Thoracic aorta (tissue), 2 donors: ENCODE measurements at regions not wholly inside any gene's neighbourhood (a gene's known extent, or its start where the extent isn't known, plus 50 kb on each side); places are given as distances from the start of the nearest gene placed in this dataset.

ENCODE experiments used
- ATAC-seq: fragments of 150-250 bp; one replicate; pipeline ENCODE4 v1.8.0; 2017; ENCODE audit warnings: low read depth; ENCODE audit not compliant: insufficient number of reproducible peaks, low FRiP score
- DNase-seq: peaks from one replicate; pipeline ENCODE4 v3.0.0-alpha.2; 2020; ENCODE audit warnings: low spot score
- H3K27ac ChIP-seq, 2 donors: fragments of 200-600 bp; sonication (generic); 1 replicate in 1 of 2; 2 replicates in 1 of 2; pipeline ENCODE4 v1.5.1; 2016; ENCODE audit warnings: mild to moderate bottlenecking in 2 of 2, moderate library complexity in 2 of 2
- H3K27me3 ChIP-seq: fragments of 200-600 bp; sonication (generic); replicated peaks from 2 replicates; pipeline ENCODE4 v1.6.0; 2016; ENCODE audit warnings: mild to moderate bottlenecking; ENCODE audit not compliant: insufficient read depth
- H3K36me3 ChIP-seq: fragments of 200-600 bp; sonication (generic); one replicate; pipeline ENCODE4 v1.5.1; 2016
- H3K4me1 ChIP-seq, 2 donors: fragments of 200-600 bp; sonication (generic); 1 replicate in 1 of 2; 2 replicates in 1 of 2; pipeline versions ENCODE4 v1.5.1 to v1.6.0; 2016; ENCODE audit warnings: low read depth in 2 of 2, mild to moderate bottlenecking in 1 of 2; ENCODE audit not compliant: control insufficient read depth in 1 of 2
- H3K4me3 ChIP-seq: fragments of 200-600 bp; sonication (generic); 2 replicates; pipeline ENCODE4 v1.5.1; 2016; ENCODE audit warnings: mild to moderate bottlenecking
- H3K9me3 ChIP-seq: fragments of 200-600 bp; sonication (generic); 2 replicates; pipeline ENCODE4 v1.5.1; 2016
- CTCF ChIP-seq: fragments of 200-600 bp; sonication (generic); IDR thresholded peaks from one replicate; pipeline ENCODE4 v1.5.1; 2019; ENCODE audit warnings: antibody characterized with exemption

GRCh38 chr16:85182774-85183173, 70.5 kb upstream of the CIBAR2 start:
- Histone ChIP-seq H3K36me3 (no peaks in the 10 kb centered on the region), H3K4me1 (peaks cover 0 to 25% of the 10 kb centered on the region in 2 donors), H3K9me3 (no peaks in the 10 kb centered on the region), H3K27me3 (no peaks in the 10 kb centered on the region), H3K27ac (no peak overlapping the region), H3K4me3 (no peak overlapping the region)
- TF ChIP-seq CTCF, result no peak
- no peak for DNase-seq
- ATAC-seq, result no peak

GRCh38 chr16:85183564-85183963, 71.3 kb upstream of the CIBAR2 start:
- H3K9me3 ChIP-seq, result no peaks in the 10 kb centered on the region
- no peak for DNase-seq
- H3K27me3 ChIP-seq, result no peaks in the 10 kb centered on the region
- H3K27ac ChIP-seq, result no peak overlapping the region
- no peak overlapping the region for H3K4me3 ChIP-seq
- H3K36me3 ChIP-seq, result no peaks in the 10 kb centered on the region
- ATAC-seq, result no peak
- peaks cover 0 to 25% of the 10 kb centered on the region in 2 donors for H3K4me1 ChIP-seq
- no peak for TF ChIP-seq CTCF

GRCh38 chr16:85184404-85184803, 72.1 kb upstream of the CIBAR2 start:
- Histone ChIP-seq H3K4me1 (peaks cover 0 to 30% of the 10 kb centered on the region in 2 donors), H3K9me3 (no peaks in the 10 kb centered on the region), H3K4me3 (no peak overlapping the region), H3K27me3 (no peaks in the 10 kb centered on the region), H3K27ac (no peak overlapping the region), H3K36me3 (no peaks in the 10 kb centered on the region)
- no peak for ATAC-seq
- no peak for TF ChIP-seq CTCF
- DNase-seq, result no peak

- Histone ChIP-seq H3K27ac (no peak overlapping the region), H3K4me1 (peaks cover 0 to 30% of the 10 kb centered on the region in 2 donors), H3K9me3 (peaks cover 7% of the 10 kb centered on the region), H3K36me3 (no peaks in the 10 kb centered on the region), H3K27me3 (no peaks in the 10 kb centered on the region), H3K4me3 (no peak overlapping the region)
- no peak for TF ChIP-seq CTCF
- no peak for DNase-seq
- ATAC-seq, result no peak
These were observed 73.2 kb upstream of the CIBAR2 start for GRCh38 chr16:85185303-85186100.

GRCh38 chr16:85187002-85187401, 74.7 kb upstream of the CIBAR2 start:
- ATAC-seq (peak; percentile 24), DNase-seq (no peak)

More at GRCh38 chr16:85187002-85187401, 74.7 kb upstream of the CIBAR2 start:
- Histone ChIP-seq H3K4me3 (no peak overlapping the region), H3K27me3 (no peaks in the 10 kb centered on the region), H3K9me3 (peaks cover 7% of the 10 kb centered on the region), H3K27ac (peak overlapping the region in 1 of 2 donors; percentile 23), H3K4me1 (peaks cover 0 to 19% of the 10 kb centered on the region in 2 donors), H3K36me3 (no peaks in the 10 kb centered on the region)
- TF ChIP-seq CTCF, result no peak
